ENCODE measurements at regions not wholly inside any gene's neighbourhood (a gene's known extent, or its start where the extent isn't known, plus 50 kb on each side); places are given as distances from the start of the nearest gene placed in this dataset.

GRCh38 chr5:5588887-5589826 lies 166.7 kb downstream of the ICE1 start:
- TF ChIP-seq CTCF (IDR thresholded peaks at IDR 0.05) = no peak
- DNase-seq = no peak
- no peak for ATAC-seq
- H3K36me3 ChIP-seq (ENCODE audit: low read depth) = no peaks in the 10 kb centered on the region
- no peaks in the 10 kb centered on the region for H3K4me1 ChIP-seq (ENCODE audit: low read depth)
- no peak overlapping the region for H3K4me3 ChIP-seq
- H3K9me3 ChIP-seq = no peaks in the 10 kb centered on the region
- intact Hi-C loops (cut with DNase I, micrococcal nuclease) = no loop called here

- no peak for DNase-seq
These were observed 165.9 kb downstream of the ICE1 start for GRCh38 chr5:5588386-5588785.

GRCh38 chr5:5587474-5587873 lies 165.0 kb downstream of the ICE1 start:
- TF ChIP-seq CTCF (IDR thresholded peaks at IDR 0.05) = no peak
- Histone ChIP-seq H3K9me3 (no peaks in the 10 kb centered on the region), H3K4me1 (ENCODE audit: low read depth) (no peaks in the 10 kb centered on the region), H3K36me3 (ENCODE audit: low read depth) (no peaks in the 10 kb centered on the region), H3K4me3 (no peak overlapping the region)
- intact Hi-C loops (cut with DNase I, micrococcal nuclease) = no loop called here
- no peak for DNase-seq
- ATAC-seq = no peak

More at GRCh38 chr5:5588386-5588785, 165.9 kb downstream of the ICE1 start:
- ATAC-seq = no peak
- no peak for TF ChIP-seq CTCF (IDR thresholded peaks at IDR 0.05)
- H3K4me1 ChIP-seq (ENCODE audit: low read depth) = no peaks in the 10 kb centered on the region
- no peak overlapping the region for H3K4me3 ChIP-seq
- intact Hi-C loops (cut with DNase I, micrococcal nuclease) = no loop called here
- no peaks in the 10 kb centered on the region for H3K9me3 ChIP-seq
- H3K36me3 ChIP-seq (ENCODE audit: low read depth) = no peaks in the 10 kb centered on the region

- no peak for TF ChIP-seq CTCF (IDR thresholded peaks at IDR 0.05)
- Histone ChIP-seq H3K36me3 (ENCODE audit: low read depth) (no peaks in the 10 kb centered on the region), H3K9me3 (no peaks in the 10 kb centered on the region), H3K4me1 (ENCODE audit: low read depth) (no peaks in the 10 kb centered on the region), H3K4me3 (no peak overlapping the region)
- no peak for DNase-seq
- no peak for ATAC-seq
- intact Hi-C loops (cut with DNase I, micrococcal nuclease) = no loop called here
These were observed 164.2 kb downstream of the ICE1 start for GRCh38 chr5:5586721-5587120.

GRCh38 chr5:5585751-5586341 lies 163.4 kb downstream of the ICE1 start:
- ATAC-seq (no peak), DNase-seq (no peak)
- Histone ChIP-seq H3K36me3 (ENCODE audit: low read depth) (no peaks in the 10 kb centered on the region), H3K9me3 (no peaks in the 10 kb centered on the region), H3K4me3 (no peak overlapping the region), H3K4me1 (ENCODE audit: low read depth) (no peaks in the 10 kb centered on the region)
- intact Hi-C loops (cut with DNase I, micrococcal nuclease) = no loop called here
- no peak for TF ChIP-seq CTCF (IDR thresholded peaks at IDR 0.05)

All from mucosa of descending colon (tissue), 3 donors.